Testis (tissue), 2 donors: ENCODE measurements at regions not wholly inside any gene's neighbourhood (a gene's known extent, or its start where the extent isn't known, plus 50 kb on each side); places are given as distances from the start of the nearest gene placed in this dataset.

Experiments
- POLR2A ChIP-seq: fragments of 450-650 bp; IDR thresholded peaks from one replicate; pipeline ENCODE4 v1.6.1; 2017; ENCODE audit warnings: antibody characterized with exemption, mild to moderate bottlenecking, moderate library complexity
- TF ChIP-seq, protein P1 (sequence below), 3 experiments: fragments of 450-650 bp in 2 of 3; fragments of 200-600 bp in 1 of 3; sonication (generic) in 1 of 3; IDR thresholded peaks; one replicate each; pipeline ENCODE4 v1.5.1; 2016 to 2019; ENCODE audit warnings: antibody characterized with exemption in 3 of 3, mild to moderate bottlenecking in 2 of 3, moderate library complexity in 1 of 3

DNA sequence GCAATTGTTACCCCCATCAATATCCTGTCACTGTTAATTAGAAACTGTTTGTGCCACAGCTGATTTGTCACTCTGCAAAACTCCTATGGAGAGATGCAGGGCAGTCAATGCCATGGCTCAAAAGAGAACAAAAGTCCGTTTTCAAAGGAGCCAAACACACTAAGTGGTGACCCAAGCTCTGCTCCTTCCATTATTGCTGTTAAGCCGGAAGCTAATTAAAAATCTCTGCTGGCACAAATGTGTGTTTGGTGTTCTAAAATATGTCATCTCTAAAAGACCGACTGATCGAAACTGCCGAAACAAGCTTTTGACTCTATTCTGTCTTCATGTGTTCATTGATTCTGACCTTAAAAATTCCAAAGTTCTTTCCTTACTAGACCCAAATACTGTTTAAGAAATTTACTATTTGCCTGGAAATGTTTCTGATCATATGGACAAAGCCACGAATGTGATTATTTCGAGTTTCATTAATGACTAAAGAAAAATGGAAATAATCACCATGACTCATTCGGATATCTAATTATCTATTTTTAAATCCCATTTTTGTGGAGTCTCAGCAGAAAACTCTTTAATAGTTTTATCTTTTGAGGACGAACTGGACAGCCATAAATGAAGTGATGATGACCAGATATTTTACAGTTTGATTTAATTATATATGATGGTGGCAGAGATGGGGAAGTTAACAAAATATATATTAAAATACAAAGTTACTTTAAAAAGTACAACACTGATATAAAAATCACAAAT is 287.6 kb downstream of the SOCS6 start:
- TF ChIP-seq, protein P1, sequence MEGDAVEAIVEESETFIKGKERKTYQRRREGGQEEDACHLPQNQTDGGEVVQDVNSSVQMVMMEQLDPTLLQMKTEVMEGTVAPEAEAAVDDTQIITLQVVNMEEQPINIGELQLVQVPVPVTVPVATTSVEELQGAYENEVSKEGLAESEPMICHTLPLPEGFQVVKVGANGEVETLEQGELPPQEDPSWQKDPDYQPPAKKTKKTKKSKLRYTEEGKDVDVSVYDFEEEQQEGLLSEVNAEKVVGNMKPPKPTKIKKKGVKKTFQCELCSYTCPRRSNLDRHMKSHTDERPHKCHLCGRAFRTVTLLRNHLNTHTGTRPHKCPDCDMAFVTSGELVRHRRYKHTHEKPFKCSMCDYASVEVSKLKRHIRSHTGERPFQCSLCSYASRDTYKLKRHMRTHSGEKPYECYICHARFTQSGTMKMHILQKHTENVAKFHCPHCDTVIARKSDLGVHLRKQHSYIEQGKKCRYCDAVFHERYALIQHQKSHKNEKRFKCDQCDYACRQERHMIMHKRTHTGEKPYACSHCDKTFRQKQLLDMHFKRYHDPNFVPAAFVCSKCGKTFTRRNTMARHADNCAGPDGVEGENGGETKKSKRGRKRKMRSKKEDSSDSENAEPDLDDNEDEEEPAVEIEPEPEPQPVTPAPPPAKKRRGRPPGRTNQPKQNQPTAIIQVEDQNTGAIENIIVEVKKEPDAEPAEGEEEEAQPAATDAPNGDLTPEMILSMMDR (IDR thresholded peaks at IDR 0.05): no peak
- no peak for TF ChIP-seq POLR2A
